ENCODE measurements at regions not wholly inside any gene's neighbourhood (a gene's known extent, or its start where the extent isn't known, plus 50 kb on each side); places are given as distances from the start of the nearest gene placed in this dataset.

DNA sequence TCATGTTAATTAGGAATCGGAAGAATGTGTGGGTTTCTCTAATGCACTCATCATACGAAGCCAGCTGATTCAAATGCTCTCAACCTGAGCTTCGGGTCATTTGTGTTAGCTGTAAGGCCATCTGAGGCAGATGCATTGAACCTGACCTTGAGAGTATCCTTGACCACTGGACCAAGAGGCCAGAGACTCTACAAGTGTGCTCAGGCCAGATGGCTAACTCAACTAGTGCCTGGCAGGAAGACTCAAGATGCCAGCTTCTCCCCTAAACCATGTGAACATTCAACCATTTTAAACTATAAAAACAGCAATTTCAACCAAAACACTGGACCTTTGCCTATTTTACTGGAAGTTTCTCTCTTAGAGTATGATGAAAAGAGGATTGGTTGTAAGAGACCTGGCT, 168.6 kb upstream of the CDH4 start:
- TF ChIP-seq, protein P1, sequence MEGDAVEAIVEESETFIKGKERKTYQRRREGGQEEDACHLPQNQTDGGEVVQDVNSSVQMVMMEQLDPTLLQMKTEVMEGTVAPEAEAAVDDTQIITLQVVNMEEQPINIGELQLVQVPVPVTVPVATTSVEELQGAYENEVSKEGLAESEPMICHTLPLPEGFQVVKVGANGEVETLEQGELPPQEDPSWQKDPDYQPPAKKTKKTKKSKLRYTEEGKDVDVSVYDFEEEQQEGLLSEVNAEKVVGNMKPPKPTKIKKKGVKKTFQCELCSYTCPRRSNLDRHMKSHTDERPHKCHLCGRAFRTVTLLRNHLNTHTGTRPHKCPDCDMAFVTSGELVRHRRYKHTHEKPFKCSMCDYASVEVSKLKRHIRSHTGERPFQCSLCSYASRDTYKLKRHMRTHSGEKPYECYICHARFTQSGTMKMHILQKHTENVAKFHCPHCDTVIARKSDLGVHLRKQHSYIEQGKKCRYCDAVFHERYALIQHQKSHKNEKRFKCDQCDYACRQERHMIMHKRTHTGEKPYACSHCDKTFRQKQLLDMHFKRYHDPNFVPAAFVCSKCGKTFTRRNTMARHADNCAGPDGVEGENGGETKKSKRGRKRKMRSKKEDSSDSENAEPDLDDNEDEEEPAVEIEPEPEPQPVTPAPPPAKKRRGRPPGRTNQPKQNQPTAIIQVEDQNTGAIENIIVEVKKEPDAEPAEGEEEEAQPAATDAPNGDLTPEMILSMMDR (conservative IDR thresholded peaks at IDR 0.05; ENCODE audit: low read length) = no peak
- TF ChIP-seq EZH2phosphoT487 (IDR thresholded peaks at IDR 0.05; ENCODE audit: borderline replicate concordance, low read depth, low read length) = no peak

All from OCI-LY7 (cell line).